Small intestine (tissue), 7 donors: ENCODE measurements at regions not wholly inside any gene's neighbourhood (a gene's known extent, or its start where the extent isn't known, plus 50 kb on each side); places are given as distances from the start of the nearest gene placed in this dataset.
"Not testable (repeated sequence)": the region's sequence is repeated elsewhere in the genome, so short reads cannot be mapped to it uniquely, and the experiment has no call there.

Experiments used
- DNase-seq, 2 donors: peaks; one replicate each; pipeline versions ENCODE4 v3.0.0 to v3.0.0-alpha.2; 2013
- FAIRE-seq: peaks from 2 replicates; lab custom pipeline; 2012; peaks lifted over from hg19 to GRCh38; lab: Jason Lieb, UNC
- H3K27ac ChIP-seq, 3 donors: one replicate each; pipeline ENCODE4 v1.5.1; 2013; ENCODE audit warnings: low read length in 2 of 3, mild to moderate bottlenecking in 2 of 3, control low read depth in 1 of 3, inconsistent platforms in 1 of 3, low read depth in 1 of 3, moderate library complexity in 1 of 3
- H3K27me3 ChIP-seq, 3 donors: one replicate each; pipeline ENCODE4 v1.6.1; 2013; ENCODE audit warnings: low read length in 3 of 3, inconsistent platforms in 1 of 3; ENCODE audit not compliant: control insufficient read depth in 3 of 3, insufficient read depth in 3 of 3
- H3K36me3 ChIP-seq, 3 donors: one replicate each; pipeline ENCODE4 v1.6.1; 2013; ENCODE audit warnings: low read length in 3 of 3, inconsistent platforms in 1 of 3, low read depth in 1 of 3, mild to moderate bottlenecking in 1 of 3, moderate library complexity in 1 of 3; ENCODE audit not compliant: control insufficient read depth in 3 of 3, insufficient read depth in 2 of 3
- H3K4me1 ChIP-seq, 3 donors: one replicate each; pipeline ENCODE4 v1.6.1; 2013; ENCODE audit warnings: low read length in 2 of 3, inconsistent platforms in 1 of 3, low read depth in 1 of 3, mild to moderate bottlenecking in 1 of 3, moderate library complexity in 1 of 3; ENCODE audit not compliant: control insufficient read depth in 3 of 3, insufficient read depth in 2 of 3
- H3K4me3 ChIP-seq, 3 donors: one replicate each; pipeline ENCODE4 v1.5.1; 2013; ENCODE audit warnings: low read length in 3 of 3, control low read depth in 1 of 3, inconsistent platforms in 1 of 3, low read depth in 1 of 3, mild to moderate bottlenecking in 1 of 3, moderate library complexity in 1 of 3
- H3K9me3 ChIP-seq, 2 donors: one replicate each; pipeline ENCODE4 v1.6.1; 2013; ENCODE audit warnings: low read depth in 1 of 2, low read length in 1 of 2; ENCODE audit not compliant: control insufficient read depth in 2 of 2, insufficient read depth in 1 of 2
- WGBS, 3 donors: extraction: QIAGEN DNeasy Blood & Tissue Kit; methylation state at CpG; one replicate each; pipeline ENCODE4 v1.1.7; 2013; 5-methylcytosine and 5-hydroxymethylcytosine counted together
- donor health status: healthy with polysubstance abuse.
- donor health status: control.
- donor health status: control.
- donor health status: Bipolar disorder and iron deficiency.
- donor health status: healthy.

DNA sequence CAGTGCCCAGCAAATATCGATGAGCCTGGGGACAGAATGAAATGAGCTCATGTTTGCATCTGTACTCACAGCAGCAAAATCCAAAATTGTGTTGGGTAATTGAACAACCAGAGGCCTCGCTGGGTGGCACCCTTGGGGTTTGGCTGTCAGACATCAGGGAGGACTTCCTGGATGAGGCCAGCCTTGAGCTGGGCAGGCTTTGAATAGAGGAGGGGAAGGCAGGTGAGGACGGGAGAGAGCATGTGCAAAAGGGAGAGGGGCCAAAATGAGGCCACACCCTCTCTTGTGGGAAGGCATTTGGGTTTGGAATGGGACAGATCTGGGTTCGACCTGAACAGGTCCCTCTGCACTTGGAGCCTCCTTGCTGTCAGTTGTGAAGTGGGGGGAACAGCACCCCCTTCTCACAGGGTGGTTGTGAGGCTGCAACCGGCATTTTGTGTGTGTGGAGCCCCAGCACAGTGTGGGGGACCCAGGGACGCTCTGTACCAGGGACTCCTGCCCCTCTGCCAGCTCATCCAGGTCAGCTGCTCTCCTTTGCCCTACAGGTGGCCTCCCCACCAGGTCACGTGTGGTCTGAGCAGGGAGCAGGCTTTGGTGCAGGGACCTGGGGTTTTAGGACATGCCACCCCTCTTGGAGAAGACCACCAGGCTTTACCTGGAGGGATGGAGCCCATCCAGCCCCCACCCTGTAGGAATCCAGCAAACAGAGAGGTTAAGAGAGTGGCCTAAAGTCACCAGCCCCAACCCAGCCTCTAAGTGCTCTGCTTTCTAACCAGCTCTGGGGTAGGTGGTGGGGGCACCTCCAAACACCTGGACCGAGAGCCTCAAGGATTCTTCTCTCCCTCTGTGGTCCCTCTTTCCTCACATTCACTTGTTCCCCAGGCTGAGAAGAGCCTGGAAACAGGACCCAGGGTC, 521.8 kb downstream of the PTPRU start:
- WGBS, 3 donors, result 26 to 53% (median 43%) methylated on average over 8 of the region's 8 CpGs
- FAIRE-seq, result no peak

DNA sequence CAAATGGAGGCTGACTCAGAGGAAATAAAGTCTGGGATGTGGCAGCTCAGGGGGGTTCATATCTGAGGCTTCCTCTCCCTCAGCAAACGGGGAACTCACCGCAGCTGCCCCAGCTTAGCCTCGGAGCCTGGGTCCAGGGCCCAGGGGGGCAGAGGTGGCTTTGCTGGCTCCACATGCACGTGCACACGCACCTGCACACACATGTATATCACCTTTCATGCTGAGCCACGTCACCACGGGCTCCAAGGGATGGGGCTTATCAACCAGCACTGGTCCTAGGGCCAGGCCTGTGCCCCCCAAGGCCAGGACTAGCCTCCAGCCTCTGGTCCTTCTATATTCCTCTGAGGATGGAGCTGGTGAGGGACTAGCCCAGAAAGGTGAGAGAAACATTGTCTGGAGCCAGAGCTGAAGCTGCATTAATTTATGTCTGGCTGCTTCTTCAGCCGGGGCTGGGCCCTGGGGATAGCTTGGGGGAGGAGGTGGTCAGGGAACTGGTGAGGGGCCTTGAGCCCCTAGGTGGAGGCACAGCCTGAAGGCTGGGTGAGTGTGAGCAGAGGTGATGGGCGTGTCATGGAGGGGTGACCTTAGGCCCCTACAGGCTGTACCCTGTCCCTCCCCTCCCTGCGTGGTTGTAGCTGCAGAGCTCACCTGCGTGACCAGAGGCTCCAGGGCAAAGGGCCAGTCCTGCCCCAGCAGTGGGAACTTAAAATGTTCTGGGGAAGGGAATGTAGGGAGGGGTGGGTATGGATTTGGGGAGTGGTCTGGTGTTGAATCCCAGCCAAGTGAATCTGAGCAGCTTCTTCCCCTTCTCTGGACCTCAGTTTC, 520.8 kb downstream of the PTPRU start:
- peak in 1 of 2 donors; percentile 55 for DNase-seq
- no peak for FAIRE-seq
- WGBS, 3 donors, result 23 to 57% (median 35%) methylated on average over 9 to 11 of the region's 11 CpGs
- no peaks in the 10 kb centered on the region for H3K9me3 ChIP-seq
- H3K27ac ChIP-seq, result peak overlapping the region in 1 of 3 donors; percentile 71
- H3K36me3 ChIP-seq, result no peaks in the 10 kb centered on the region
- H3K4me3 ChIP-seq, result no peak overlapping the region
- peaks cover 0 to 29% (median 0%) of the 10 kb centered on the region in 3 donors for H3K4me1 ChIP-seq
- H3K27me3 ChIP-seq, result no peaks in the 10 kb centered on the region

More for the DNA sequence above, 521.8 kb downstream of the PTPRU start:
- Histone ChIP-seq H3K9me3 (no peaks in the 10 kb centered on the region), H3K27me3 (peaks cover 0 to 4% (median 0%) of the 10 kb centered on the region in 3 donors), H3K4me1 (peaks cover 0 to 29% (median 0%) of the 10 kb centered on the region in 3 donors), H3K36me3 (no peaks in the 10 kb centered on the region), H3K4me3 (no peak overlapping the region), H3K27ac (peak overlapping the region in 1 of 3 donors; percentile 71)
- DNase-seq, result no peak

DNA sequence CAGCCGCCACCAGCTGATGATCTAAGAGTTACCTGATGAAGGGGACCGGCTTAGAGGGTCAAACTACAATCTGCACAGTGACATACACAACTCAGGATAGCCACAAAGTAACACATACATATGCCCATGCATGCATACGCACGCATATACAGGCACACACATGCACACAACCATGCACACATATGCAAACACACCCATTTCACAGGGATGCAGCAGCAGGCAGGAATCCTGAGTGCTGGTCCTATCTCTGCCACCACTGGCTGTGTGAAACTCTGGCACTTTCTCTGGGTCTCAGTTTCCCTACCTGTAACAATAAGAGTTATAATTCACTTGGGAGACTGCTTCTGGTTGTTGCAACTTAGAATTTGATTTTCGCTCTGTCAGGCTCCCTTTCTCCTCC, 520.2 kb downstream of the PTPRU start:
- H3K27ac ChIP-seq, result no peak overlapping the region
- no peaks in the 10 kb centered on the region for H3K36me3 ChIP-seq
- FAIRE-seq (no peak), DNase-seq (no peak)
- no peaks in the 10 kb centered on the region for H3K27me3 ChIP-seq
- no peaks in the 10 kb centered on the region for H3K9me3 ChIP-seq
- WGBS, 3 donors, result 75 to 87% (median 86%) methylated on average over 5 of the region's 5 CpGs
- H3K4me1 ChIP-seq, result peaks cover 0 to 29% (median 0%) of the 10 kb centered on the region in 3 donors
- H3K4me3 ChIP-seq, result no peak overlapping the region

DNA sequence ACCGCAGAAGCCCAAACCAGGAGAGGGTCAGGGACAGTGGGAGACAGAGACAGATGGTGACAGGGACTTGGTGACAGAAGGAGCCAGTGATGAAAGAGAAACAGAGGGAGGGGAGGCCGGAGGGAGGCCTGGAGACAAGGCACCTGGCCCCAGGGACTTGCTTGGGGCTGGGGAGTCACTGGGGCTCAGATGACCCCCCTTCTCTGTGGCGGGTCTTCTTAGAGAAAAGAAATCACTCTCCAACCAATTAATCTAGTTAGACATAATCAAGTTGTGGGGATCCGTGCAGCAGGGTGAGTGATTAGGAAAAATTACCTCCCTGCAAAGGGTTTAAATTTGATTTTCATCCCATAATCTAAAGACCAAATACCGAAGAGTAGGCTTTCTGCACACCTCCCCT, 519.8 kb downstream of the PTPRU start:
- FAIRE-seq (no peak), DNase-seq (no peak)
- Histone ChIP-seq H3K27me3 (no peaks in the 10 kb centered on the region), H3K9me3 (no peaks in the 10 kb centered on the region), H3K27ac (no peak overlapping the region), H3K4me1 (peaks cover 0 to 29% (median 0%) of the 10 kb centered on the region in 3 donors), H3K4me3 (no peak overlapping the region), H3K36me3 (no peaks in the 10 kb centered on the region)
- WGBS, 3 donors, result 55 to 64% (median 61%) methylated on average over 3 to 5 of the region's 5 CpGs

DNA sequence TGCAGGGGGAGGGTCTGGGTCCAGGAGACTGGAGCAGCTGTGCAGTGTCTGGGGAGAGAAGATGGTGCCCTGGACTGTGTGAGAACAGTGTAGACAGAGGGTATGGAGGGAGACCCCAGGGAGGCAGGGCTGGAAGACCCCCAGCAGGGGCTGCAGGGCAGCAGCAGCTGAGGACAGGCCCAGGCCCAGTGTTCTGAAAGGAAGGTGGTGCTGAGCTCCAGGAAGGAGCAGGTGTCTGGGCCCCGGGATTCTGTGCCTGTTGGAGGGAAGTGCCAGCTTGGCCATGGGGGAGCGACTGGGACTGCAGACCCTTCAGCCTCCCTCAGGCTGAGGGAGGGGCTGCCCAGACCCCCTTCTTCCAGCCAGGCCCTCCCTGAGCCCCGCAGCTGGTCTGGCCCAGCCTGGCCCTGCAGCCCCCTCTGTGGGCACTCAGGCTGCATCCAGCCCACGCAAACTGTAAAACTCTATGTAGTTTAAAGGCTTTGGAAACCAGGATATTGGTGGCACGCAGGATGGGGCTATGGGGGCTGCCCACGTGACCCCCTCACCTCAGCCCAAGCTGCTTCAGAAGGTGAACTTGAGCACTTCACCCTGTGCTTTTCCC, 519.2 kb downstream of the PTPRU start:
- not testable (repeated sequence) for FAIRE-seq, DNase-seq
- 62 to 83% (median 71%) methylated on average over 4 to 6 of the region's 6 CpGs for WGBS, 3 donors

DNA sequence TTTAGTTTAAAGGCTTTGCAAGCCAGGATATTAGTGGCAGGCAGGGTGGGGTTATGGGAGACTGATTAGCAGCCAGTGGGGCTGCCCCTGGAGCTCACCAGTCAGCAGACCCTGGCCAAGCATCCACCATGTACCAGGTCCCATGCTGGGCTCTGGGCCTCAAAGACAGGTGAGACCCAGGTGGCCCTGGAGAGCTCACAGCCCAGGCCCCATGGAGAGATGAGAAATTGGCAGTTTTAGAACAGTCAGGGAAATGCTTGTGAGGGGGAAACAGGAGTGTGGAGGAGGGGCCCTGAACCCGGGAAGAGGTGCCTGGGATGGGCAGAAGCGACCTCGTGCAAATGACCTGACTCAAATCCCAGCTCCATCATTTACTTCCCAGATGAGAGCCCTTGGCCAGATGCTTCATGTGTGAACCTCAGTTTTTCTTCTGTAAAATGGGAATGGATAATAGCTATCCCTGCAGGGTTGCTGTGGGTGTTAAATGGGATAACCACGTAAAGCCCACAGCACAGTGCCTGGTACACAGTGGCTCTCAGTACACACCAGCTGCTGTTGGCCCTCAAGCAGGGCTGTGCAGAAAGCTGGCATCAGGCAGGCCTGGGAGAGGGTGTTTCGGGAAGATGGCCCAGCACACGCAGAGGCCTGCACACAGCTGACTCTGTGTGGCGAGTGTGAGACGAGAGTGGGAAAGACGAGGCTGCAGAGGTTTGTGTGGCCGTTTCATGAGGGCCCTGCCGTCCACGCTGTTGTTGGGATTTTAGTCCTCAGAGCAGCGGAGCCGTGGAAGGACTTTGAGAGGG, 518.5 kb downstream of the PTPRU start:
- WGBS, 3 donors, result 76 to 87% (median 81%) methylated on average over 14 of the region's 14 CpGs
- peaks cover 0 to 29% (median 0%) of the 10 kb centered on the region in 3 donors for H3K4me1 ChIP-seq
- no peaks in the 10 kb centered on the region for H3K9me3 ChIP-seq
- no peak for FAIRE-seq
- H3K4me3 ChIP-seq, result no peak overlapping the region
- H3K27ac ChIP-seq, result no peak overlapping the region
- no peaks in the 10 kb centered on the region for H3K36me3 ChIP-seq
- DNase-seq, result no peak
- H3K27me3 ChIP-seq, result no peaks in the 10 kb centered on the region

More for the DNA sequence above, 519.2 kb downstream of the PTPRU start:
- not testable (repeated sequence) for H3K27me3 ChIP-seq, H3K9me3 ChIP-seq, H3K36me3 ChIP-seq, H3K27ac ChIP-seq, H3K4me3 ChIP-seq
- H3K4me1 ChIP-seq, result peaks cover 0 to 29% (median 0%) of the 10 kb centered on the region in 3 donors

DNA sequence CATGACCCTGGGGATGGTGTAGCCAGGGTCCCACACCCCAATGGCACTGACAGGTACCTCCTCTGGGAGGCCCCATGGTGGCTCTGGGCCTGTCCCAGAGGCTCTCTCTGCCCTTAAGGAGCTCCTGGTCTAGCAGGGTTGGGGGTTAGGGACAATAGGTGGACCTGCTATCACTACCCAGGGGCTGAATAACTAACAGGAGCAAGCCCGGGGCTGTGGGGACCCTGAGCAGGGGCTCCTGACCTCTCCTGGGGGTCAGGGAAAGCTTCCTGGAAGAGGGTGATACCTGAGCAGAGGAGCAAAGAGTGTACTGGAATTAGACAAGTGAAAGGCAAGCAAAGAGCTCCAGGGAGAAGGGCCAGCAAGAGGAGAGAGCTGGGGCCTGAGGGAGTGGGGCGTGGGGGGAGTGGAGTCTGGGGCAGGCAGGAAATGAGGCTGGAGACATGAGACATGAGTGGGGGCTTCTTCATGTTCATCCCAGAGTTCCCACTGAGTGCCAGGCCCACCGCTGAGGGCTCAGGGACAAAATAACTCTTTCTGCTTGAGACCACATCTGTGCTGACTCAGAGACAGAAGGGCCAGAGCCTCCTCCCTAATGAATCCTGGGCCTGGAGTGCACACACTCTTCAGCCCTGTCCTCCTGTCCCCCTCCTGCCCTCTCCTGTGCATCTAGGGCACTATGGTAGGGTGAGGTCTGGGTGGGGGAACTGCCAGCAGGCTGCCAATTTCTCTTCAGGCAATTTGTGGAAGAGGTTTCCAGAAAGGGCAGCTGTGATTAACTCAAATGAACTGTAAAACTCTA, 517.6 kb downstream of the PTPRU start:
- FAIRE-seq (no peak), DNase-seq (no peak)
- Histone ChIP-seq H3K9me3 (no peaks in the 10 kb centered on the region), H3K4me3 (no peak overlapping the region), H3K36me3 (no peaks in the 10 kb centered on the region), H3K27me3 (no peaks in the 10 kb centered on the region), H3K27ac (no peak overlapping the region), H3K4me1 (peaks cover 0 to 22% (median 0%) of the 10 kb centered on the region in 3 donors)
- 43 to 65% (median 49%) methylated on average over 3 of the region's 3 CpGs for WGBS, 3 donors
